Left renal cortex interstitium (tissue), 4 donors: ENCODE measurements at regions not wholly inside any gene's neighbourhood (a gene's known extent, or its start where the extent isn't known, plus 50 kb on each side); places are given as distances from the start of the nearest gene placed in this dataset.
A peak's percentile ranks its signal among the peaks of the same experiment; 100 is the strongest.
"Not testable (repeated sequence)": the region's sequence is repeated elsewhere in the genome, so short reads cannot be mapped to it uniquely, and the experiment has no call there.

Source experiments
- DNase-seq, 4 donors: peaks; one replicate each; pipeline ENCODE4 v3.0.0-alpha.2; 2013; ENCODE audit warnings: low read depth in 4 of 4, low spot score in 2 of 4, missing footprints in 1 of 4

GRCh38 chr14:77985211-77985615 is 185.0 kb upstream of the NRXN3 start:
- no peak for DNase-seq

- DNase-seq = no peak
Measured at GRCh38 chr14:77986773-77987172, 183.4 kb upstream of the NRXN3 start.

GRCh38 chr14:77988096-77988870 is 181.9 kb upstream of the NRXN3 start:
- no peak for DNase-seq

- DNase-seq = no peak
Measured at GRCh38 chr14:77988970-77989369, 181.2 kb upstream of the NRXN3 start.

GRCh38 chr14:77989441-77989991 is 180.7 kb upstream of the NRXN3 start:
- no peak for DNase-seq

GRCh38 chr14:77990337-77990736 is 179.8 kb upstream of the NRXN3 start:
- no peak for DNase-seq

GRCh38 chr14:77991128-77991772 is 178.9 kb upstream of the NRXN3 start:
- DNase-seq = no peak

- no peak for DNase-seq
Measured at GRCh38 chr14:78005325-78005724, 164.8 kb upstream of the NRXN3 start.

- no peak for DNase-seq
Measured at GRCh38 chr14:78007160-78007559, 163.0 kb upstream of the NRXN3 start.

GRCh38 chr14:78010688-78011087 is 159.5 kb upstream of the NRXN3 start:
- no peak for DNase-seq

- not testable (repeated sequence) for DNase-seq
Measured at GRCh38 chr14:78013911-78014310, 156.3 kb upstream of the NRXN3 start.

GRCh38 chr14:78016532-78016931 is 153.6 kb upstream of the NRXN3 start:
- DNase-seq = no peak

GRCh38 chr14:78018283-78018682 is 151.9 kb upstream of the NRXN3 start:
- DNase-seq = no peak

GRCh38 chr14:78022059-78022458 is 148.1 kb upstream of the NRXN3 start:
- DNase-seq = peak in 1 of 4 donors; percentile 9

- no peak for DNase-seq
Measured at GRCh38 chr14:78023112-78023511, 147.1 kb upstream of the NRXN3 start.

- no peak for DNase-seq
Measured at GRCh38 chr14:78028471-78028870, 141.7 kb upstream of the NRXN3 start.

GRCh38 chr14:78029601-78030372 is 140.4 kb upstream of the NRXN3 start:
- DNase-seq = no peak

- no peak for DNase-seq
Measured at GRCh38 chr14:78043349-78043748, 126.8 kb upstream of the NRXN3 start.

GRCh38 chr14:78048120-78048519 is 122.1 kb upstream of the NRXN3 start:
- DNase-seq = no peak

- DNase-seq = not testable (repeated sequence)
Measured at GRCh38 chr14:78056890-78057289, 113.3 kb upstream of the NRXN3 start.

GRCh38 chr14:78070344-78070743 is 99.8 kb upstream of the NRXN3 start:
- no peak for DNase-seq
